Neural progenitor cell (in vitro differentiated cells): ENCODE measurements at regions not wholly inside any gene's neighbourhood (a gene's known extent, or its start where the extent isn't known, plus 50 kb on each side); places are given as distances from the start of the nearest gene placed in this dataset.

Experiments used
- CTCF ChIP-seq: fragments of 200-600 bp; sonication (generic); IDR thresholded peaks from 2 replicates; pipeline ENCODE4 v1.5.1; 2017; ENCODE audit warnings: antibody characterized with exemption, mild to moderate bottlenecking
- EZH2 ChIP-seq: fragments of 200-600 bp; sonication (generic); IDR thresholded peaks from 2 replicates; pipeline ENCODE4 v1.6.1; 2017; ENCODE audit warnings: antibody characterized with exemption, mild to moderate bottlenecking, moderate library complexity
- EZH2phosphoT487 ChIP-seq: fragments of 200-600 bp; sonication (generic); IDR thresholded peaks from 2 replicates; pipeline ENCODE4 v1.6.1; 2017; ENCODE audit warnings: antibody characterized with exemption

- TF ChIP-seq CTCF (no peak), EZH2phosphoT487 (no peak), EZH2 (no peak)
Observed at GRCh38 chr14:39977198-39977597, 545.0 kb upstream of the FBXO33 start.
